Activated CD4-positive, alpha-beta T cell treated with anti-CD3 and anti-CD28 coated beads for 36 hours (primary cell): ENCODE measurements at regions not wholly inside any gene's neighbourhood (a gene's known extent, or its start where the extent isn't known, plus 50 kb on each side); places are given as distances from the start of the nearest gene placed in this dataset.

Source experiments
- ATAC-seq: fragments of 200-7000 bp; cut with Tn5 transposase; one replicate; pipeline ENCODE4 v1.10.0; 2021; ENCODE audit warnings: mild to moderate bottlenecking, moderate library complexity
- CTCF ChIA-PET: fragments of 350-600 bp; sonication (Branson Sonifier 250); formaldehyde crosslinking; loops from one replicate; lab custom pipeline; 2021; ENCODE audit warnings: antibody characterized with exemption; lab: Charles Lee
- POLR2A ChIA-PET: fragments of 350-600 bp; sonication (Branson Sonifier 250); formaldehyde crosslinking; loops from one replicate; lab custom pipeline; 2021; ENCODE audit warnings: antibody characterized with exemption, inconsistent platforms; lab: Charles Lee
- DNase-seq: peaks from one replicate; pipeline ENCODE4 v3.0.0-alpha.2; 2020
- H3K27ac Mint-ChIP-seq: one replicate; pipeline ENCODE4 v1.8.0; 2021; ENCODE audit warnings: mixed read lengths
- H3K27me3 Mint-ChIP-seq: one replicate; pipeline ENCODE4 v1.8.0; 2021; ENCODE audit warnings: mixed read lengths
- H3K36me3 Mint-ChIP-seq: one replicate; pipeline ENCODE4 v1.8.0; 2021; ENCODE audit warnings: low read depth, mixed read lengths
- H3K4me1 Mint-ChIP-seq: one replicate; pipeline ENCODE4 v1.8.0; 2021; ENCODE audit warnings: mixed read lengths
- H3K4me3 Mint-ChIP-seq: one replicate; pipeline ENCODE4 v1.8.0; 2021; ENCODE audit warnings: mild to moderate bottlenecking, moderate library complexity, mixed read lengths
- H3K9me3 Mint-ChIP-seq: one replicate; pipeline ENCODE4 v1.8.0; 2021; ENCODE audit warnings: low read depth, mixed read lengths
- intact Hi-C, 2 experiments: fragments of 100-400 bp; cut with DNase I in 1 of 2; cut with micrococcal nuclease in 1 of 2; formaldehyde crosslinking; loops; one replicate each; pipeline versions ENCODE4 v1.14.2 to v1.15.1; 2022 to 2024; cut with DNase I, micrococcal nuclease

DNA sequence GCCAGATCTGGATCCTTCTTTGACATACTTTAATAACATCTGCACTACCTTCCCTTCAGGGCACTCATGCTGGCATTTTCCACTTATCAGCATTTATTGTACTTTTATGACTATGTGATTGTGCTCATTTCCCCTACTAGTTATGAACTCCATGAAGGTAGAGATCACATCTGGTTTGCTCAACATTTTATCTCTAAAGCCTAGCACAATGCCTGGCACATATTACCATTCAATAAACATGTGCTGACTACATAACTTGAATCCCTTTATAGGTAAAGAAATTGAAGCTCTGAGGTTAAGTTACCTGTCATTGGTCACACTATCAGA is 221.2 kb downstream of the HHIPL2 start:
- Mint-ChIP-seq H3K36me3 (no peaks in the 10 kb centered on the region), H3K4me3 (no peak overlapping the region), H3K4me1 (peaks cover 5% of the 10 kb centered on the region), H3K27ac (no peak overlapping the region), H3K9me3 (no peaks in the 10 kb centered on the region), H3K27me3 (no peaks in the 10 kb centered on the region)
- ATAC-seq (no peak), DNase-seq (no peak)
- ChIA-PET CTCF (interaction anchor here (1.1 kb wide), 1 partner anchor 39 kb away, joined by 3 read pairs; no protein-coding TSS in a partner anchor), POLR2A (no interaction called here)
- intact Hi-C loops = no loop called here

DNA sequence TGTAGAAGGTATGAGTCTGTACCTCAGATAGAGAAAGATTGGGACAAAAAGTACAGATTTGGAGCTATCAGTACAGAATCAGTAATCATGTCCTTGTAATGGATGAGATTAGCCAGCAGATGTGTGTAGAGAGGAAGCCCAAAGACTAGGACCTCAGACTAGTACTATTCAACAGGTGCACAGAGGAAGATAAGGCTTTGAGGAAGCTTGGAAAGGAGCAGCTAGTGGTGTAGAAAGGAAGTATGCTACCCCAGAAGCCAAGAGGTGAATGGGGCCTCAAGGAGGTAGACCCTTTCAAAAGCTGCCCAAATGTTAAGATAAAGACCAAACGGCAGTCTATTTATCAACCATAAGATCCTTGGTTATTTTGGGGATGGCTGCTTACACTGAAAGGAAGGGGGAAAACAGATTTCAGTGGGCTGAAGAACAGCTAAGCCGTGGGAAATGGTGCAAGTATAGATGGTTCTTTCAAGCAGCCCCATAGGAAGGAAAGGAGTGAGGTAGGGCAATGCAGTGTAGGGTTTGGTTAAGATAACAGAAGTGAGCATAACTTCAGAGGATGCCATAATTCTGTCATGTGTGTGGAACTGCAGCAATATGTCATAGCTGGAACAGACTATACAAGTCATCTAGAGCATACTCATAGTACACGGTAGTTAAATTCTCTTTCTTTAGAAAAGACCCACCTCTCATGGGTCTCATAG is 221.7 kb downstream of the HHIPL2 start:
- no peaks in the 10 kb centered on the region for H3K36me3 Mint-ChIP-seq
- DNase-seq (no peak), ATAC-seq (peak; percentile 60)
- ChIA-PET CTCF (interaction anchor here (1.1 kb wide), 1 partner anchor 39 kb away, joined by 3 read pairs; no protein-coding TSS in a partner anchor), POLR2A (no interaction called here)
- H3K27ac Mint-ChIP-seq = no peak overlapping the region
- no peak overlapping the region for H3K4me3 Mint-ChIP-seq
- peaks cover 5% of the 10 kb centered on the region for H3K4me1 Mint-ChIP-seq
- no peaks in the 10 kb centered on the region for H3K9me3 Mint-ChIP-seq
- intact Hi-C loops = no loop called here
- H3K27me3 Mint-ChIP-seq = no peaks in the 10 kb centered on the region

- no peak overlapping the region for H3K4me3 Mint-ChIP-seq
- CTCF ChIA-PET = no interaction called here
- no peaks in the 10 kb centered on the region for H3K9me3 Mint-ChIP-seq
- H3K27ac Mint-ChIP-seq = no peak overlapping the region
- H3K27me3 Mint-ChIP-seq = no peaks in the 10 kb centered on the region
- ATAC-seq = no peak
- H3K4me1 Mint-ChIP-seq = peaks cover 5% of the 10 kb centered on the region
- DNase-seq = no peak
- POLR2A ChIA-PET = no interaction called here
- H3K36me3 Mint-ChIP-seq = no peaks in the 10 kb centered on the region
- intact Hi-C loops = loop anchor here in 1 of 2 experiments (2.0 kb wide), 1 partner anchor 19 kb away; no protein-coding TSS in a partner anchor
Measured at GRCh38 chr1:222325506-222325905, 222.4 kb downstream of the HHIPL2 start.

GRCh38 chr1:222314839-222315238 is 233.1 kb downstream of the HHIPL2 start:
- ChIA-PET CTCF (interaction anchor here (0.5 kb wide), 1 partner anchor 20 kb away, joined by 3 read pairs; no protein-coding TSS in a partner anchor), POLR2A (no interaction called here)
- H3K27me3 Mint-ChIP-seq = no peaks in the 10 kb centered on the region
- no peaks in the 10 kb centered on the region for H3K36me3 Mint-ChIP-seq
- intact Hi-C loops = no loop called here
- ATAC-seq (peak; percentile 39), DNase-seq (peak; percentile 11)
- H3K9me3 Mint-ChIP-seq = no peaks in the 10 kb centered on the region
- H3K4me1 Mint-ChIP-seq = peaks cover 6% of the 10 kb centered on the region
- no peak overlapping the region for H3K4me3 Mint-ChIP-seq
- H3K27ac Mint-ChIP-seq = peak overlapping the region; percentile 37

DNA sequence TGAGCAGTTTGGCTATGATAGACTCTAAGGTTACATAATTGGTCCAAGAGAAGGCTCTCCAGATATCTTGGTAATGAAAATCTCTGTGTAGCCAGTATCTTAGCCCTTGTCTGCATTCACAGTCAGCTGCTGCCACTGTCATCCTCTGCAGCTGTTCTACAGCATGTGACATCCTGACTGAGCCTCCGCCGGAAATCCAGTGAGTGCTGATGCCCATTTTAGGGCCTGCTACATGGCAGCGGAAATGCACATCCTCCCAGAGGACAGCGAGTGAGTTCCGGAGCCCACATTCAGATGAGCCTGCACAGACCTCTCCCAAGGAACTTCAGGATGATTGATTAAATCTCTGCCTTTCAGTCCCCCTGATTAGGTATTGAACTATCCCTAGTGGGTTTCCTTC is 237.1 kb downstream of the HHIPL2 start:
- Mint-ChIP-seq H3K4me1 (peaks cover 6% of the 10 kb centered on the region), H3K27ac (no peak overlapping the region), H3K27me3 (no peaks in the 10 kb centered on the region), H3K36me3 (no peaks in the 10 kb centered on the region), H3K9me3 (no peaks in the 10 kb centered on the region), H3K4me3 (no peak overlapping the region)
- intact Hi-C loops = no loop called here
- ChIA-PET POLR2A (no interaction called here), CTCF (no interaction called here)
- DNase-seq (peak; percentile 26), ATAC-seq (peak; percentile 23)

GRCh38 chr1:222307621-222308020 is 240.3 kb downstream of the HHIPL2 start:
- Mint-ChIP-seq H3K9me3 (no peaks in the 10 kb centered on the region), H3K36me3 (no peaks in the 10 kb centered on the region), H3K27me3 (no peaks in the 10 kb centered on the region), H3K27ac (no peak overlapping the region), H3K4me1 (no peaks in the 10 kb centered on the region), H3K4me3 (no peak overlapping the region)
- ChIA-PET POLR2A (no interaction called here), CTCF (interaction anchor here (1.3 kb wide), 1 partner anchor 148 kb away, joined by 4 read pairs; no protein-coding TSS in a partner anchor)
- intact Hi-C loops = loop anchor here in 1 of 2 experiments (2.0 kb wide), 1 partner anchor 17 kb away; no protein-coding TSS in a partner anchor
- no peak for DNase-seq
- ATAC-seq = no peak

DNA sequence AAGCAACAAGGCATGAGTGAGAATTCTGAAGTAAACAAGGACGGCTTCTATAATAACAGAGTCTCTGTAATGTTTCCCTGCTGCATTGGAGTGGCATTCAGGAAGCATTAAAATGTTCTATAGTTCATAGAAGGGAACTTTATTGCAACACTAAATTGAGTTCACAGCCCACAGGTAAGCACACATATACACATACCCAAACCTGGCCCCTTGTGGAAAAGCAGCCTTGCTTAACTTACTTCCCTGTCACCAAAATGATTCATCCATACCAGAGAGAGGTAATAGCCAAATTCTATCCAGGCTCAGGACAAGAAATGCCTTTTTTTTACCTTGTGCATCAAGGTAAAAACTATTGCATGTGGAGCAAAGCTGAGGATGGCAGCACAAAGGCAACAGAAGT is 241.4 kb downstream of the HHIPL2 start:
- no peaks in the 10 kb centered on the region for H3K9me3 Mint-ChIP-seq
- H3K4me1 Mint-ChIP-seq = no peaks in the 10 kb centered on the region
- intact Hi-C loops = loop anchor here in 1 of 2 experiments (2.0 kb wide), 1 partner anchor 18 kb away; no protein-coding TSS in a partner anchor
- H3K27me3 Mint-ChIP-seq = no peaks in the 10 kb centered on the region
- no peak for ATAC-seq
- POLR2A ChIA-PET = no interaction called here
- H3K27ac Mint-ChIP-seq = no peak overlapping the region
- H3K4me3 Mint-ChIP-seq = no peak overlapping the region
- CTCF ChIA-PET = no interaction called here
- no peak for DNase-seq
- H3K36me3 Mint-ChIP-seq = no peaks in the 10 kb centered on the region

DNA sequence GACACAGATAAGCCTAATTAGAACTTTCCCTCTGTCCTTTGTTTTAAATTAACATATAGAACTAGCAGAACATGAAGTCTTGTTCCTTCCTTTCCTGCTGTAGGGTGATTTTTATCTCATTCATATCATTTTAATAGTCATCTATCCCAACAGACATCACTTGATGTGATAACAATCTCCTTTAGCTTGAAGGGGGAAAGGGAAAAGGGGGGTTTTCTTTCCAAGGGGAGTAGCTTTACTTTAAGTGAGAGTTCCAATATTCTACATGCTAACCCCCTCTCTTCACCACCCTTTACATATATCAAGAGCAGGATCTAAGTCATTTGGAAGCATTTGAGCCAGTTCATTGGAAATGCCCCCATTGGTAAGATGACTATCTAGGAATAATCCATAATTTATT is 241.9 kb downstream of the HHIPL2 start:
- POLR2A ChIA-PET = no interaction called here
- Mint-ChIP-seq H3K4me1 (no peaks in the 10 kb centered on the region), H3K36me3 (no peaks in the 10 kb centered on the region), H3K9me3 (no peaks in the 10 kb centered on the region), H3K4me3 (no peak overlapping the region), H3K27me3 (peaks cover 1% of the 10 kb centered on the region), H3K27ac (no peak overlapping the region)
- intact Hi-C loops = loop anchor here in 1 of 2 experiments (2.0 kb wide), 1 partner anchor 19 kb away; no protein-coding TSS in a partner anchor
- ATAC-seq (no peak), DNase-seq (no peak)
- CTCF ChIA-PET = interaction anchor here (0.7 kb wide), 1 partner anchor 1201 kb away, joined by 5 read pairs; no protein-coding TSS in a partner anchor

GRCh38 chr1:222301652-222302051 is 246.3 kb downstream of the HHIPL2 start:
- intact Hi-C loops = no loop called here
- DNase-seq = no peak
- peaks cover 2% of the 10 kb centered on the region for H3K27me3 Mint-ChIP-seq
- H3K4me3 Mint-ChIP-seq = no peak overlapping the region
- ChIA-PET CTCF (no interaction called here), POLR2A (no interaction called here)
- ATAC-seq = no peak
- peaks cover 12% of the 10 kb centered on the region for H3K4me1 Mint-ChIP-seq
- H3K27ac Mint-ChIP-seq = no peak overlapping the region
- peaks cover 8% of the 10 kb centered on the region for H3K9me3 Mint-ChIP-seq
- H3K36me3 Mint-ChIP-seq = no peaks in the 10 kb centered on the region

DNA sequence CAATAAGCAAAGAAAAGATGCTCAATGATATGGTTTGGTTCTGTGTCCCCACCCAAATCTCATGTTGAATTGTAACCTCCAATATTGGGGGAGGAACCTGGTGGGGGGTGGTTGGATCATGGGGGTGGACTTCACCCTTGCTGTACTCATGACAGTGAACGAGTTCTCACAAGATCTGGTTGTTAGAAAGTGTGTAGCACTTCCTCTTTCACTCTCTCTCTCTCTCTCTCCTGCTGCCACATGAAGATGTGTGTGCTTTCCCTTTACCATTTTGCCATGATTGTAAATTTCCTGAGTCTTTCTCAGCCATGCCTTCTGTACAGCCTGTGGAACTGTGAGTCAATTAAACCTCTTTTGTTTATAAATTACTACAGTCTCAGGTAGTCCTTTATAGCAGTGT is 248.4 kb downstream of the HHIPL2 start:
- Mint-ChIP-seq H3K9me3 (peaks cover 14% of the 10 kb centered on the region), H3K27ac (no peak overlapping the region), H3K36me3 (peaks cover 2% of the 10 kb centered on the region), H3K27me3 (peaks cover 2% of the 10 kb centered on the region), H3K4me3 (no peak overlapping the region), H3K4me1 (peaks cover 12% of the 10 kb centered on the region)
- no peak for ATAC-seq
- intact Hi-C loops = no loop called here
- ChIA-PET CTCF (no interaction called here), POLR2A (no interaction called here)
- DNase-seq = no peak

DNA sequence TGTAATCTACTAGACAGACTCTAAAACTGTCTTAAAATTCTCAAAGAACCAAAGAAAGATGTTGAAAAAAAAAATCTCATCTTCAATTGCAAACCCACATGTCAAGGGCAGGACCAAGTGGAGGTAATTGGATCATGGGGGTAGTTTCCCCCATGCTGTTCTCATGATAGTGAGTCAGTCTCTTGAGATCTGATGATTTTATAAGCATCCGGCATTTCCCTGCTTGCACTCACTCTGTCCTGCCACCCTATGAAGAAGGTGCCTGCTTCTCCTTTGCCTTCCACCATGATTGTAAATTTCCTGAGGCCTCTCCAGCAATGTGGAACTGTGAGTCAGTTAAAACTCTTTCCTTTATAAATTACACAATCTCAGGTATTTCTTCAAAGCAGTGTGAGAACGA is 257.0 kb downstream of the HHIPL2 start:
- intact Hi-C loops = no loop called here
- Mint-ChIP-seq H3K36me3 (peaks cover 2% of the 10 kb centered on the region), H3K4me3 (no peak overlapping the region), H3K9me3 (peaks cover 7% of the 10 kb centered on the region), H3K27me3 (no peaks in the 10 kb centered on the region), H3K4me1 (no peaks in the 10 kb centered on the region), H3K27ac (no peak overlapping the region)
- DNase-seq (no peak), ATAC-seq (no peak)
- CTCF ChIA-PET = no interaction called here
- POLR2A ChIA-PET = no interaction called here

DNA sequence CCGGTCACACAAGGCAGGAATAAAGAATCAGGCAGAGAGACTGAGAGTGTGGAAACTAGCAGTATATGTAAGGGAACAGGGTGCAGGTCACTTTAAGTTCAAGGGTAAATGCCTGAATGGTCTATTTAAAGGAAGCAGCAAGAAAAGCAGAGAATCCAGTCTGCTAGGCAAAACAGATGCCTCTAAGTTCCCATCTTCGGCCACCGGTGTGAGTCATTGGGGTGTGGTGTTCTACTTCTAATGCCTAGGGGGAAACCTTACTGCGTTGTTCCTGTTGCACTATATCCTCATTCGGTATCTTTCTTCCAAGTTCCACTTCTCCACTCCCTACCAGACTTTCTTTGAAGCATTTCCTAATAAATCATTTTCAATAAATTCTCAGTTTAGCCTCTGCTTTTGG is 259.9 kb downstream of the HHIPL2 start:
- ChIA-PET POLR2A (no interaction called here), CTCF (no interaction called here)
- Mint-ChIP-seq H3K4me1 (no peaks in the 10 kb centered on the region), H3K4me3 (no peak overlapping the region), H3K27ac (no peak overlapping the region), H3K9me3 (no peaks in the 10 kb centered on the region), H3K36me3 (no peaks in the 10 kb centered on the region), H3K27me3 (no peaks in the 10 kb centered on the region)
- intact Hi-C loops = no loop called here
- DNase-seq = no peak
- ATAC-seq = no peak
